Ishikawa (cell line): ENCODE measurements at regions not wholly inside any gene's neighbourhood (a gene's known extent, or its start where the extent isn't known, plus 50 kb on each side); places are given as distances from the start of the nearest gene placed in this dataset.

ENCODE experiments used
- CEBPB ChIP-seq: IDR thresholded peaks from 2 replicates; pipeline ENCODE4 v1.6.1; 2012
- CREB1 ChIP-seq: IDR thresholded peaks from 2 replicates; pipeline ENCODE4 v1.6.1; 2012; ENCODE audit warnings: low read depth
- EP300 ChIP-seq: IDR thresholded peaks from 2 replicates; pipeline ENCODE4 v1.6.1; 2012; ENCODE audit warnings: borderline replicate concordance
- MAX ChIP-seq: IDR thresholded peaks from 2 replicates; pipeline ENCODE4 v1.6.1; 2012
- RAD21 ChIP-seq: IDR thresholded peaks from 2 replicates; pipeline ENCODE4 v1.6.1; 2012; ENCODE audit warnings: low read depth
- TAF1 ChIP-seq: IDR thresholded peaks from 2 replicates; pipeline ENCODE4 v1.6.1; 2012; ENCODE audit warnings: low read depth, mild to moderate bottlenecking
- TCF12 ChIP-seq: IDR thresholded peaks from 2 replicates; pipeline ENCODE4 v1.6.1; 2012; ENCODE audit warnings: low read depth
- YY1 ChIP-seq: IDR thresholded peaks from 2 replicates; pipeline ENCODE4 v1.6.1; 2012; ENCODE audit warnings: low read depth

DNA sequence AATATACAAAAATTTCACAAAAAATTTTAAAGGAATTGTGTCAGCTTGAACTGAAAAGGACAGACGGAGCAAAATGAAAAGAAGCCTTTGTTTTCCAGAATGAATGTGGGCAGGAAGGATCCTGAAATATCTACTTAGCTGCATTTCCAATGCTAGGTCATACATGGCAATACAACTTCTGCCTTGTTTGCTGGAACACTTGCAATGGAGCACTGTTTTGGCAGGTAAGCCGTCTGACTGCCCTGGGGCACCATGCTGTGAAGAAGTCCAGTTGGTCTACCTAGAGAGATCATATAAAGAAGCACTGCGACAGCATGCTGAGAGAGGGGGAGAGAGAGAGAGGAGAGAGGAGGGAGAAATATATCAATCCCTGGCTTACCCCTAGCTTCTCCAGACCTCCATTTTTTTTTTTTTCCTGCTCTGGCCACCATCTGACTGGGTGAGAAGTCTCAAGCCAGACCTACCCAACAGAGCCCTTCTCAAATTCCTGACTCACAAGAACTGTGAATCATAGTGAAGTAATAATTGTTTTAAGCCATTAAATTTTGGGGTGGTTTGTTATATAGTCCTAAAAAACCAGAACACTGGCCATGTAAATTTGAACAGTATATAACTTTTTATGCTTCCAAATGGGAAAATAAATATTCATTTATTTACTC is 97.1 kb upstream of the PRICKLE1 start:
- no peak for TF ChIP-seq TAF1
- TF ChIP-seq YY1: no peak
- TF ChIP-seq EP300: no peak
- TF ChIP-seq CEBPB: no peak
- TF ChIP-seq MAX: no peak
- TF ChIP-seq RAD21: no peak
- no peak for TF ChIP-seq TCF12
- TF ChIP-seq CREB1: no peak
